GM12891 (cell line): ENCODE measurements at regions not wholly inside any gene's neighbourhood (a gene's known extent, or its start where the extent isn't known, plus 50 kb on each side); places are given as distances from the start of the nearest gene placed in this dataset.

Experiments used
- PAX5 ChIP-seq: IDR thresholded peaks from 2 replicates; pipeline ENCODE4 v1.6.1; 2011; ENCODE audit warnings: low read length, moderate library complexity, mild to moderate bottlenecking; ENCODE audit not compliant: insufficient read depth, severe bottlenecking
- POLR2A ChIP-seq: IDR thresholded peaks from 2 replicates; pipeline ENCODE4 v1.6.1; 2011; ENCODE audit warnings: low read depth, low read length, control low read depth
- POLR2AphosphoS5 ChIP-seq: IDR thresholded peaks from 2 replicates; pipeline ENCODE4 v1.6.1; 2011; ENCODE audit warnings: low read depth, low read length, control low read depth
- TAF1 ChIP-seq: IDR thresholded peaks from 2 replicates; pipeline ENCODE4 v1.6.1; 2011; ENCODE audit warnings: low read depth, low read length, control low read depth

GRCh38 chr1:79815115-79815514 lies 808.6 kb upstream of the ADGRL4 start:
- TF ChIP-seq TAF1 (no peak), POLR2A (no peak), POLR2AphosphoS5 (no peak), PAX5 (no peak)
